C4-2B (cell line): ENCODE measurements at regions not wholly inside any gene's neighbourhood (a gene's known extent, or its start where the extent isn't known, plus 50 kb on each side); places are given as distances from the start of the nearest gene placed in this dataset.

Source experiments
- ZFX ChIP-seq: fragments of 450-650 bp; IDR thresholded peaks from 2 replicates; pipeline ENCODE4 v1.6.1; 2017
- TF ChIP-seq, protein P1 (sequence below): fragments of 450-650 bp; conservative IDR thresholded peaks from 2 replicates; pipeline ENCODE4 v1.5.1; 2017; ENCODE audit warnings: mild to moderate bottlenecking

DNA sequence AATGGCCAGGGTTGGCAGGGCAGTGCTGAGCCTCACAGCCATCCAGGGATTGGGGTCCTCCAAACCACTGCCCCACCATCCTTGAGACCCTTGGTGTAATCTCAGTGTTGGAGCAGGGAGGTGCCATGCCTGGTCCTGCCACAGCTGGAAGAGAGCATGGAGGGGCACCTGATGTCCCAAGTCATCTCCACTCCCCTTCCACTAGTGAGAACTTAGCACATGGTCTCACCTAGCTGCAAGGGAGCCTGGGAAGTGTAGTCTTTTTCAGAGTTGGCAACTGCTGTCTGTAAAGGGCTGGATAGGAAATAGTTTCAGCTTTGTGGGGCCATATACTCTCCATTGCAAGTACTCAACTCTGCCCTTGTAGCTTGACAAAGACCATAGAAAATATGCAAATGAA is 238.7 kb downstream of the RPS24 start:
- TF ChIP-seq, protein P1, sequence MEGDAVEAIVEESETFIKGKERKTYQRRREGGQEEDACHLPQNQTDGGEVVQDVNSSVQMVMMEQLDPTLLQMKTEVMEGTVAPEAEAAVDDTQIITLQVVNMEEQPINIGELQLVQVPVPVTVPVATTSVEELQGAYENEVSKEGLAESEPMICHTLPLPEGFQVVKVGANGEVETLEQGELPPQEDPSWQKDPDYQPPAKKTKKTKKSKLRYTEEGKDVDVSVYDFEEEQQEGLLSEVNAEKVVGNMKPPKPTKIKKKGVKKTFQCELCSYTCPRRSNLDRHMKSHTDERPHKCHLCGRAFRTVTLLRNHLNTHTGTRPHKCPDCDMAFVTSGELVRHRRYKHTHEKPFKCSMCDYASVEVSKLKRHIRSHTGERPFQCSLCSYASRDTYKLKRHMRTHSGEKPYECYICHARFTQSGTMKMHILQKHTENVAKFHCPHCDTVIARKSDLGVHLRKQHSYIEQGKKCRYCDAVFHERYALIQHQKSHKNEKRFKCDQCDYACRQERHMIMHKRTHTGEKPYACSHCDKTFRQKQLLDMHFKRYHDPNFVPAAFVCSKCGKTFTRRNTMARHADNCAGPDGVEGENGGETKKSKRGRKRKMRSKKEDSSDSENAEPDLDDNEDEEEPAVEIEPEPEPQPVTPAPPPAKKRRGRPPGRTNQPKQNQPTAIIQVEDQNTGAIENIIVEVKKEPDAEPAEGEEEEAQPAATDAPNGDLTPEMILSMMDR: no peak
- TF ChIP-seq ZFX: no peak
